Breast epithelium (tissue), 4 donors: ENCODE measurements at regions not wholly inside any gene's neighbourhood (a gene's known extent, or its start where the extent isn't known, plus 50 kb on each side); places are given as distances from the start of the nearest gene placed in this dataset.
"Not testable (repeated sequence)": the region's sequence is repeated elsewhere in the genome, so short reads cannot be mapped to it uniquely, and the experiment has no call there.

Experiments
- DNase-seq, 2 donors: peaks; one replicate each; pipeline ENCODE4 v3.0.0-alpha.2; 2019; ENCODE audit warnings: low spot score in 2 of 2
- H3K27ac ChIP-seq, 2 donors: fragments of 200-600 bp; sonication (generic) in 1 of 2; one replicate each; pipeline ENCODE4 v1.5.1; 2016 to 2019; ENCODE audit warnings: mild to moderate bottlenecking in 1 of 2
- H3K27me3 ChIP-seq, 2 donors: fragments of 200-600 bp; sonication (generic) in 1 of 2; one replicate each; pipeline versions ENCODE4 v1.5.1 to v1.6.0; 2017 to 2019; ENCODE audit warnings: control low read depth in 1 of 2, mild to moderate bottlenecking in 1 of 2
- H3K36me3 ChIP-seq: fragments of 200-600 bp; one replicate; pipeline ENCODE4 v1.5.1; 2019
- H3K4me1 ChIP-seq, 2 donors: fragments of 200-600 bp; sonication (generic); one replicate each; pipeline ENCODE4 v1.5.1; 2016 to 2019; ENCODE audit warnings: control low read depth in 1 of 2
- H3K4me3 ChIP-seq, 3 donors: fragments of 200-600 bp; sonication (generic); 1 replicate in 2 of 3; 2 replicates in 1 of 3; pipeline ENCODE4 v1.5.1; 2016 to 2019; ENCODE audit warnings: mild to moderate bottlenecking in 3 of 3, moderate library complexity in 2 of 3
- H3K9me3 ChIP-seq, 2 donors: fragments of 200-600 bp; sonication (generic) in 1 of 2; one replicate each; pipeline ENCODE4 v1.5.1; 2016 to 2019; ENCODE audit warnings: control low read depth in 1 of 2
- CTCF ChIP-seq, 3 donors: fragments of 450-650 bp; IDR thresholded peaks; one replicate each; pipeline ENCODE4 v1.5.1; 2016 to 2017; ENCODE audit warnings: antibody characterized with exemption in 3 of 3, mild to moderate bottlenecking in 3 of 3, moderate library complexity in 3 of 3
- POLR2A ChIP-seq: fragments of 450-650 bp; IDR thresholded peaks from one replicate; pipeline ENCODE4 v1.6.1; 2016; ENCODE audit warnings: antibody characterized with exemption, mild to moderate bottlenecking, moderate library complexity
- POLR2AphosphoS5 ChIP-seq, 3 donors: sonication (generic); formaldehyde crosslinking; IDR thresholded peaks; one replicate each; pipeline ENCODE4 v1.6.1; 2017; ENCODE audit warnings: antibody characterized with exemption in 3 of 3
- intact Hi-C: fragments of 100-400 bp; cut with DNase I; formaldehyde crosslinking; loops from one replicate; pipeline ENCODE4 v1.15.1; 2023; ENCODE audit warnings: low total_unique reads

DNA sequence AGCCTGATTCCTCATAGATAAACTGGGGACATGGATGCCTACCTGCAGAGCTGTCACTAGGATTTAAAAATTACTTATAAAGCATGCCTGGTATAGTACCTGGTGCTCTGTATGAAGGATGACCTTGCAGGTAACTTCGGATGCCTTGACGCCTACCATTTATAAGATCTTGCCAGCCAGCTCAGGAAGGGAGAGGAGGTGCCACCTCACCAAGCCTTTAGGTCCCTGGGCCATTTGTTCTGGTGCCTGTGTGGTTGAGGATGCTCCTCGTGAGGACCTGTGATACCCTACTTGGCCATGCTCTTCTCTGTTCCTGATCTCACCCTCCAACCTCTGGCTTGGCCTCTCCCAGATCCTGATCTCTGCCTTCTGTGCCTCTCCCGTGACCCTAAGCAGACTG is 85.2 kb downstream of the FDX1 start:
- Histone ChIP-seq H3K27me3 (no peaks in the 10 kb centered on the region), H3K27ac (no peak overlapping the region), H3K4me3 (no peak overlapping the region), H3K9me3 (no peaks in the 10 kb centered on the region), H3K36me3 (no peaks in the 10 kb centered on the region), H3K4me1 (no peaks in the 10 kb centered on the region)
- intact Hi-C loops, result no loop called here
- no peak for TF ChIP-seq CTCF (IDR thresholded peaks at IDR 0.05)
- no peak for TF ChIP-seq POLR2A
- TF ChIP-seq POLR2AphosphoS5 (IDR thresholded peaks at IDR 0.05), result no peak
- no peak for DNase-seq

- H3K36me3 ChIP-seq, H3K4me3 ChIP-seq, DNase-seq, intact Hi-C loops, H3K9me3 ChIP-seq, H3K4me1 ChIP-seq, H3K27me3 ChIP-seq: not testable (repeated sequence)
- H3K27ac ChIP-seq, result peak overlapping the region in 1 of 2 donors; percentile 25
These were observed 87.6 kb downstream of the FDX1 start for GRCh38 chr11:110517381-110517780.

DNA sequence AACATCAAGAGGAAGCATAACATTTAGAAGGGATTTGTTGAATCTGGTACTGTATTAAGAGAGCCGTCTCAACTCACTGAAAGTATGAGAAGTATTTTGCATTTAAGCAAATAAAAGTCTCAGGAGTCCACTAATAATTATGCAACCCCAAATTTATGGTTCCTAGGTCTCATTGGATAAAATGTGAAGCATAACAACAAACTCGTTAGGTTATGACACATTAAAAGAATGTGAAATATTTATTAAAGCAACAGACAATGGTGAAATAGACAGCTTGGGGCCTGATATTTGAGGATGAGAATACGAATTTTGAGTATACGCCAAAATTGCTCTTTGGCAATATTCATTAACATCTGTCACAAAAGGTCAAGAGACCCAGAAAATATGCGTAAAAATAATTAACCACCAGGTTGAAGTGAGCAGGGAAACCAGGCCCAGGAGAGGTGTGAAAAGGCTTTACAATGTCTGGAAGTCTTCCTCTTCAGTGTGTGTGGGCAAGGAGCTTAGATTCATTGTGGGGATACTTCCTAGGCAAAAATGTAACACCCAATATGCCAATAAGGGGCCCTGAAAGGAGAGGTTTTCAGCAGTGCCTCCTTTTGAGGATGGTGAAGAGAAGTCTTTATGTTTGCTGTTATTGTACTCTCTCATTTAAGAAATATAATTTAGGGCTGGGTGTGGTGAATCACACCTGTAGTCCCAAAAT is 89.2 kb downstream of the FDX1 start:
- no peak for TF ChIP-seq POLR2A
- TF ChIP-seq CTCF (IDR thresholded peaks at IDR 0.05), result no peak
- no peak for TF ChIP-seq POLR2AphosphoS5 (IDR thresholded peaks at IDR 0.05)
- Histone ChIP-seq H3K27ac (peak overlapping the region; percentile 58 to 68), H3K36me3 (no peaks in the 10 kb centered on the region), H3K4me1 (no peaks in the 10 kb centered on the region), H3K27me3 (no peaks in the 10 kb centered on the region), H3K4me3 (no peak overlapping the region), H3K9me3 (no peaks in the 10 kb centered on the region)
- DNase-seq, result no peak
- intact Hi-C loops, result no loop called here

- Histone ChIP-seq H3K36me3 (no peaks in the 10 kb centered on the region), H3K27me3 (no peaks in the 10 kb centered on the region), H3K4me3 (no peak overlapping the region), H3K9me3 (no peaks in the 10 kb centered on the region), H3K27ac (peak overlapping the region; percentile 58 to 68), H3K4me1 (no peaks in the 10 kb centered on the region)
- DNase-seq, result no peak
- TF ChIP-seq POLR2A (no peak), CTCF (IDR thresholded peaks at IDR 0.05) (no peak), POLR2AphosphoS5 (IDR thresholded peaks at IDR 0.05) (no peak)
- intact Hi-C loops, result no loop called here
These were observed 90.0 kb downstream of the FDX1 start for GRCh38 chr11:110519796-110520195.

GRCh38 chr11:110522471-110522870 is 92.7 kb downstream of the FDX1 start:
- Histone ChIP-seq H3K9me3 (no peaks in the 10 kb centered on the region), H3K36me3 (no peaks in the 10 kb centered on the region), H3K27me3 (no peaks in the 10 kb centered on the region), H3K27ac (no peak overlapping the region), H3K4me1 (no peaks in the 10 kb centered on the region), H3K4me3 (no peak overlapping the region)
- TF ChIP-seq POLR2A (no peak), CTCF (IDR thresholded peaks at IDR 0.05) (no peak), POLR2AphosphoS5 (IDR thresholded peaks at IDR 0.05) (no peak)
- intact Hi-C loops, result no loop called here
- no peak for DNase-seq

- H3K4me1 ChIP-seq, result no peaks in the 10 kb centered on the region
- H3K27me3 ChIP-seq, result no peaks in the 10 kb centered on the region
- H3K4me3 ChIP-seq, result no peak overlapping the region
- TF ChIP-seq CTCF (IDR thresholded peaks at IDR 0.05) (no peak), POLR2A (no peak), POLR2AphosphoS5 (IDR thresholded peaks at IDR 0.05) (no peak)
- intact Hi-C loops, result no loop called here
- H3K36me3 ChIP-seq, result no peaks in the 10 kb centered on the region
- no peak for DNase-seq
- no peaks in the 10 kb centered on the region for H3K9me3 ChIP-seq
- H3K27ac ChIP-seq, result peak overlapping the region; percentile 23 to 84
These were observed 94.5 kb downstream of the FDX1 start for GRCh38 chr11:110524238-110524637.
